PC-3 (cell line): ENCODE measurements at regions not wholly inside any gene's neighbourhood (a gene's known extent, or its start where the extent isn't known, plus 50 kb on each side); places are given as distances from the start of the nearest gene placed in this dataset.
"Not testable (repeated sequence)": the region's sequence is repeated elsewhere in the genome, so short reads cannot be mapped to it uniquely, and the experiment has no call there.

Source experiments
- EZH2 ChIP-seq: fragments of 300-600 bp; sonication (generic); IDR thresholded peaks from one replicate; pipeline ENCODE4 v1.6.1; 2017; ENCODE audit warnings: antibody characterized with exemption, mild to moderate bottlenecking, low read length; ENCODE audit not compliant: unreplicated experiment
- EZH2phosphoT487 ChIP-seq: fragments of 300-600 bp; sonication (generic); IDR thresholded peaks from 2 replicates; pipeline ENCODE4 v1.6.1; 2018; ENCODE audit warnings: mild to moderate bottlenecking, antibody characterized with exemption, low read length, borderline replicate concordance
- TF ChIP-seq, protein P1 (sequence below): fragments of 300-600 bp; sonication (generic); conservative IDR thresholded peaks from 2 replicates; pipeline ENCODE4 v1.5.1; 2017; ENCODE audit warnings: antibody characterized with exemption, low read depth, mild to moderate bottlenecking, low read length

DNA sequence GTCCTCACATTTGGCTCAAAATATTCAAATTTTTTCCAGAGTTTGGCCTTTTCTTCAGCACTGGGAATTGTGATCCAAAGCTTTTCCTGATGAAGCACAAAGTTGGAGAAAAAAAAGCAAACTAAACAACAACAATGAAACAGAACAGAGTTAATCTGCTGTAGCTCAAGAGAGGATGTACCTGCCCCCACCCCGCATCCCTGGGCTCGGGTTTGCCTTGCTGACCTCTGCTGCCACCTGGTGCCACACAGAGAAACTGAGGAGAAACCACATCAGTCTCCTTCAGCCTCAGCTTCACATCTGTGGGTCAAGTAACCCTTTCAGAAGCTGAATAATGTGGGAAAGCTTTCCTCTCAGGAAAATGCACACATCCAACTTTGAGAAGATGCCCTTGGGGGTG lies 290.4 kb downstream of the RTP5 start:
- TF ChIP-seq, protein P1, sequence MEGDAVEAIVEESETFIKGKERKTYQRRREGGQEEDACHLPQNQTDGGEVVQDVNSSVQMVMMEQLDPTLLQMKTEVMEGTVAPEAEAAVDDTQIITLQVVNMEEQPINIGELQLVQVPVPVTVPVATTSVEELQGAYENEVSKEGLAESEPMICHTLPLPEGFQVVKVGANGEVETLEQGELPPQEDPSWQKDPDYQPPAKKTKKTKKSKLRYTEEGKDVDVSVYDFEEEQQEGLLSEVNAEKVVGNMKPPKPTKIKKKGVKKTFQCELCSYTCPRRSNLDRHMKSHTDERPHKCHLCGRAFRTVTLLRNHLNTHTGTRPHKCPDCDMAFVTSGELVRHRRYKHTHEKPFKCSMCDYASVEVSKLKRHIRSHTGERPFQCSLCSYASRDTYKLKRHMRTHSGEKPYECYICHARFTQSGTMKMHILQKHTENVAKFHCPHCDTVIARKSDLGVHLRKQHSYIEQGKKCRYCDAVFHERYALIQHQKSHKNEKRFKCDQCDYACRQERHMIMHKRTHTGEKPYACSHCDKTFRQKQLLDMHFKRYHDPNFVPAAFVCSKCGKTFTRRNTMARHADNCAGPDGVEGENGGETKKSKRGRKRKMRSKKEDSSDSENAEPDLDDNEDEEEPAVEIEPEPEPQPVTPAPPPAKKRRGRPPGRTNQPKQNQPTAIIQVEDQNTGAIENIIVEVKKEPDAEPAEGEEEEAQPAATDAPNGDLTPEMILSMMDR, result not testable (repeated sequence)
- not testable (repeated sequence) for TF ChIP-seq EZH2, EZH2phosphoT487
